SK-N-SH (cell line): ENCODE measurements at regions not wholly inside any gene's neighbourhood (a gene's known extent, or its start where the extent isn't known, plus 50 kb on each side); places are given as distances from the start of the nearest gene placed in this dataset.

Experiments
- CTCF ChIP-seq: fragments of 200-600 bp; sonication (generic); IDR thresholded peaks from 2 replicates; pipeline ENCODE4 v1.6.1; 2017; ENCODE audit warnings: antibody characterized with exemption, mild to moderate bottlenecking, moderate library complexity
- EZH2phosphoT487 ChIP-seq: fragments of 200-600 bp; sonication (generic); IDR thresholded peaks from 2 replicates; pipeline ENCODE4 v1.6.1; 2017; ENCODE audit warnings: low read depth, mixed run types, mild to moderate bottlenecking, antibody characterized with exemption, moderate library complexity, borderline replicate concordance
- NFIC ChIP-seq: IDR thresholded peaks from 2 replicates; pipeline ENCODE4 v1.4.0; 2012; ENCODE audit warnings: borderline replicate concordance
- POLR2AphosphoS5 ChIP-seq: IDR thresholded peaks from 2 replicates; pipeline ENCODE4 v1.6.1; 2012; ENCODE audit warnings: low read depth, low read length
- RCOR1 ChIP-seq: fragments of 150-350 bp; IDR thresholded peaks from 2 replicates; pipeline ENCODE4 v1.6.1; 2017; ENCODE audit warnings: antibody characterized with exemption, low read length
- SIN3A ChIP-seq: IDR thresholded peaks from 2 replicates; pipeline ENCODE4 v1.6.1; 2012; ENCODE audit warnings: low read depth, mild to moderate bottlenecking, low read length, moderate library complexity, borderline replicate concordance
- TAF1 ChIP-seq: IDR thresholded peaks from 2 replicates; pipeline ENCODE4 v1.6.1; 2012; ENCODE audit warnings: low read depth, mild to moderate bottlenecking, low read length, moderate library complexity, borderline replicate concordance
- YY1 ChIP-seq: IDR thresholded peaks from 2 replicates; pipeline ENCODE4 v1.4.0; 2012; ENCODE audit warnings: low read depth, mild to moderate bottlenecking

GRCh38 chr1:163267962-163268361 is 53.8 kb upstream of the NUF2 start:
- no peak for TF ChIP-seq EZH2phosphoT487
- TF ChIP-seq POLR2AphosphoS5: no peak
- no peak for TF ChIP-seq TAF1
- TF ChIP-seq CTCF: no peak
- no peak for TF ChIP-seq NFIC
- no peak for TF ChIP-seq YY1
- TF ChIP-seq SIN3A: no peak
- no peak for TF ChIP-seq RCOR1
